WTC11 (cell line): ENCODE measurements at regions not wholly inside any gene's neighbourhood (a gene's known extent, or its start where the extent isn't known, plus 50 kb on each side); places are given as distances from the start of the nearest gene placed in this dataset.
A peak's percentile ranks its signal among the peaks of the same experiment; 100 is the strongest.

Experiments
- ATAC-seq: fragments of 200-7000 bp; cut with Tn5 transposase; 2 replicates; pipeline ENCODE4 v1.10.0; 2021; ENCODE audit warnings: mild to moderate bottlenecking, moderate library complexity
- CTCF ChIA-PET: fragments of 300-600 bp; sonication (Branson Sonifier 250); formaldehyde crosslinking; loops from one replicate; lab custom pipeline; 2021; ENCODE audit warnings: antibody characterized with exemption; lab: Charles Lee
- POLR2A ChIA-PET: fragments of 350-600 bp; sonication (Branson Sonifier 250); formaldehyde crosslinking; loops from one replicate; lab custom pipeline; 2021; ENCODE audit warnings: antibody characterized with exemption; lab: Charles Lee
- DNase-seq: peaks from one replicate; pipeline ENCODE4 v3.0.0; 2021; ENCODE audit warnings: low spot score
- H3K27ac Mint-ChIP-seq: 2 replicates; pipeline ENCODE4 v1.8.0; 2021; ENCODE audit warnings: mixed read lengths
- H3K27me3 Mint-ChIP-seq: 2 replicates; pipeline ENCODE4 v1.8.0; 2021; ENCODE audit warnings: low read depth, mild to moderate bottlenecking, moderate library complexity, mixed read lengths
- H3K36me3 Mint-ChIP-seq: 2 replicates; pipeline ENCODE4 v1.8.0; 2021; ENCODE audit warnings: mixed read lengths
- H3K4me1 Mint-ChIP-seq: 2 replicates; pipeline ENCODE4 v1.8.0; 2022; ENCODE audit warnings: mixed read lengths
- H3K4me3 Mint-ChIP-seq: 2 replicates; pipeline ENCODE4 v1.8.0; 2021; ENCODE audit warnings: mild to moderate bottlenecking, moderate library complexity, mixed read lengths
- H3K9me3 Mint-ChIP-seq: 2 replicates; pipeline ENCODE4 v1.8.0; 2021; ENCODE audit warnings: mixed read lengths
- CREB1 ChIP-seq: sonication (generic); formaldehyde crosslinking; IDR thresholded peaks from 2 replicates; pipeline ENCODE4 v1.8.0; 2023; ENCODE audit warnings: mild to moderate bottlenecking, missing genetic modification reagents
- FOXK1 ChIP-seq: sonication (generic); formaldehyde crosslinking; IDR thresholded peaks from 2 replicates; pipeline ENCODE4 v1.8.0; 2022; ENCODE audit warnings: mild to moderate bottlenecking, moderate library complexity, missing genetic modification reagents
- FOXP1 ChIP-seq: sonication (generic); formaldehyde crosslinking; IDR thresholded peaks from 2 replicates; pipeline ENCODE4 v1.8.0; 2022; ENCODE audit warnings: missing genetic modification reagents, mild to moderate bottlenecking, moderate library complexity, borderline replicate concordance
- IRF2 ChIP-seq: sonication (generic); formaldehyde crosslinking; IDR thresholded peaks from 2 replicates; pipeline ENCODE4 v1.8.0; 2022; ENCODE audit warnings: low read depth, missing genetic modification reagents, borderline replicate concordance
- MXD4 ChIP-seq: fragments of 250-450 bp; sonication (Bioruptor Pico); IDR thresholded peaks from 2 replicates; pipeline ENCODE4 v1.8.0; 2021; ENCODE audit warnings: mild to moderate bottlenecking, moderate library complexity, borderline replicate concordance
- PRDM15 ChIP-seq: sonication (generic); formaldehyde crosslinking; IDR thresholded peaks from 2 replicates; pipeline ENCODE4 v1.8.0; 2022; ENCODE audit warnings: missing genetic modification reagents
- PREB ChIP-seq: sonication (generic); formaldehyde crosslinking; IDR thresholded peaks from 2 replicates; pipeline ENCODE4 v1.8.1; 2022; ENCODE audit warnings: mild to moderate bottlenecking, missing genetic modification reagents, moderate library complexity, borderline replicate concordance
- SOX15 ChIP-seq: fragments of 250-450 bp; sonication (Bioruptor Pico); IDR thresholded peaks from 2 replicates; pipeline ENCODE4 v1.9.0; 2021; ENCODE audit warnings: mild to moderate bottlenecking
- ZNF396 ChIP-seq: fragments of 250-450 bp; sonication (Bioruptor Pico); IDR thresholded peaks from 2 replicates; pipeline ENCODE4 v1.8.0; 2021; ENCODE audit warnings: mild to moderate bottlenecking, moderate library complexity, borderline replicate concordance
- ZNF671 ChIP-seq: fragments of 250-450 bp; sonication (Bioruptor Pico); IDR thresholded peaks from 2 replicates; pipeline ENCODE4 v1.8.0; 2021; ENCODE audit warnings: mild to moderate bottlenecking
- TF ChIP-seq, protein P1 (sequence below): fragments of 250-450 bp; sonication (Bioruptor Pico); conservative IDR thresholded peaks from 2 replicates; pipeline ENCODE4 v1.9.0; 2021; ENCODE audit warnings: mild to moderate bottlenecking
- TF ChIP-seq, protein P2 (sequence below): sonication (generic); formaldehyde crosslinking; IDR thresholded peaks from 2 replicates; pipeline ENCODE4 v1.8.1; 2023; ENCODE audit warnings: mild to moderate bottlenecking, missing genetic modification reagents
- TF ChIP-seq, protein P3 (sequence below): sonication (generic); formaldehyde crosslinking; IDR thresholded peaks from 2 replicates; pipeline ENCODE4 v1.8.1; 2022; ENCODE audit warnings: missing genetic modification reagents, borderline replicate concordance
- TF ChIP-seq, protein P4 (sequence below): sonication (generic); formaldehyde crosslinking; IDR thresholded peaks from 2 replicates; pipeline ENCODE4 v1.8.0; 2023; ENCODE audit warnings: missing genetic modification reagents
- TF ChIP-seq, protein P5 (sequence below): sonication (generic); formaldehyde crosslinking; IDR thresholded peaks from 2 replicates; pipeline ENCODE4 v1.8.0; 2022; ENCODE audit warnings: mild to moderate bottlenecking, missing genetic modification reagents

DNA sequence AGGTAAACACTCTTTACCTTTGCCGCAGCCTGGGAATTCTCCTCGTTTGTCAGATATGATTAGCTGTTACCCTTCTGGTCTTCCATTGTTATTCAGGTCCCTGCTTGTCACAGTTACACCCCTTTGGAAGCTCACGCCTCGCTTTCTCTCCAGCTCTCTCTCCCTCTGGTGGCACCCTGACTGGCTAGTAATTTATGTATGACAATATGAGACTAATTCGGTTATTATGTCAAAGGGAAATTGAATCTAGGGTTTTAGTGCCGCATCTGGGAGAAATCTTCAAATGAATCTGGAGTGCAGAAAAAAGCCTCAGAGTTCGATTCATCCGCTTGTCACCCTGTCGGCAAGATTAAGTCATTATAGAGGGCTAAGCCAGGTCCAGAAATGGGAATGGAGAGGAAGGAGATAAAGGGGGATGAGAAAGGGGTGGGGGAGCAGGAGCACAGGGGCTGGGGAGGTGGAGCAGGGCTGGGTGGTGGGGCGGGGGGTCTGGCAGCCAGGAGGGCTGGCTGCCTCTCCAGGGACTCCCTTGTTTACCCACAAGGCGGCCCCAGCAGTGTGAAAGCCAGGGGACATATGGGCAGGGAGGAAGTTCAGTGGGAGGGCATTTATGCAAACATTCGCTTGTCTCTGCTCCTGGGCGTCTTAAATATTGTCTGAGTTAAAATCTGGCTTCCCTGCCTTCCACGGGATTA, 179.0 kb upstream of the NECTIN1 start:
- no peak for DNase-seq
- no peaks in the 10 kb centered on the region for H3K36me3 Mint-ChIP-seq
- ChIA-PET CTCF (interaction anchor here (1.2 to 1.7 kb wide), 3 partner anchors 29 to 174 kb away, joined by 3 to 4 read pairs (median 3); no protein-coding TSS in a partner anchor), POLR2A (no interaction called here)
- ATAC-seq, result peak; percentile 28; the same call in 1 of the 2 replicates
- TF ChIP-seq FOXK1 (CRISPR knock-in tag), result no peak
- TF ChIP-seq, protein P1, sequence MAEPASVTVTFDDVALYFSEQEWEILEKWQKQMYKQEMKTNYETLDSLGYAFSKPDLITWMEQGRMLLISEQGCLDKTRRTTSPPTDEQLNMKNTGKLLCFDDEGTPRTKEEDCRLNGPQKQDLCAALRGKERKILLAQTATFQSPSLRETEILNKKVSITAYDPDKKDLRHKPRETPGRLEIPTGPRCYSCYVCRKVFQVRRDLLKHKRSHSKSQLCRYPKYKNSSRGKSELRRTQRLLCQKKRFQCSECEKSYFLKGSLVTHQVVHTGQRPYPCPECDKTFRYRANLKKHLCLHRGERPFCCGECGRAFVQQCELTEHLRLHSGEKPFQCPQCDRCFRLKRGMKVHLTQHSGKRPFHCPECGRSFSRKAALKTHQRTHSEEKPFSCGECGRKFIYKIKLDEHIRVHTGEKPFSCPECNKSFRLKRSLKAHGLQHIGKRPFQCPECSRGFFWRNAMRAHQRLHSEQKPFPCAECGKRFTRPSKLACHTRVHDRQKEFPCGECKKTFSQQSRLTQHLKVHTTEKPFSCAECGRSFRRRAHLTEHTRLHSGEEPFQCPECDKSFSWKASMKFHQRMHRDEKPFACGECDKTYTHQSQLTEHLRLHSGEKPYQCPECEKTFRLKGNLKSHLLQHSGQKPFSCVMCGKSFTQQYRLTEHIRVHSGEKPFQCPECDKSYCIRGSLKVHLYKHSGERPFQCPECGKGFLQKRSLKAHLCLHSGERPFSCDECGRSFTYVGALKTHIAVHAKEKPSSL (CRISPR knock-in tag), result no peak
- no peak for TF ChIP-seq CREB1 (CRISPR knock-in tag)
- peaks cover 28% of the 10 kb centered on the region for H3K4me1 Mint-ChIP-seq
- no peaks in the 10 kb centered on the region; the same call in 1 of the 2 replicates for H3K27me3 Mint-ChIP-seq
- H3K9me3 Mint-ChIP-seq, result no peaks in the 10 kb centered on the region
- no peak overlapping the region for H3K27ac Mint-ChIP-seq
- H3K4me3 Mint-ChIP-seq, result no peak overlapping the region

GRCh38 chr11:119907122-119907851, 178.3 kb upstream of the NECTIN1 start:
- CTCF ChIA-PET, result interaction anchor here (1.2 to 1.7 kb wide), 3 partner anchors 29 to 173 kb away, joined by 3 to 4 read pairs (median 3); no protein-coding TSS in a partner anchor
- Mint-ChIP-seq H3K27ac (no peak overlapping the region), H3K4me3 (no peak overlapping the region), H3K4me1 (peaks cover 28% of the 10 kb centered on the region), H3K36me3 (no peaks in the 10 kb centered on the region), H3K27me3 (no peaks in the 10 kb centered on the region; the same call in 1 of the 2 replicates), H3K9me3 (no peaks in the 10 kb centered on the region)
- ATAC-seq (peak; percentile 30), DNase-seq (no peak)
- POLR2A ChIA-PET, result no interaction called here
- no peak for TF ChIP-seq ZNF671
- no peak for TF ChIP-seq FOXP1 (CRISPR knock-in tag)
- TF ChIP-seq CREB1 (CRISPR knock-in tag), result no peak
- TF ChIP-seq SOX15, result no peak
- TF ChIP-seq, protein P2, sequence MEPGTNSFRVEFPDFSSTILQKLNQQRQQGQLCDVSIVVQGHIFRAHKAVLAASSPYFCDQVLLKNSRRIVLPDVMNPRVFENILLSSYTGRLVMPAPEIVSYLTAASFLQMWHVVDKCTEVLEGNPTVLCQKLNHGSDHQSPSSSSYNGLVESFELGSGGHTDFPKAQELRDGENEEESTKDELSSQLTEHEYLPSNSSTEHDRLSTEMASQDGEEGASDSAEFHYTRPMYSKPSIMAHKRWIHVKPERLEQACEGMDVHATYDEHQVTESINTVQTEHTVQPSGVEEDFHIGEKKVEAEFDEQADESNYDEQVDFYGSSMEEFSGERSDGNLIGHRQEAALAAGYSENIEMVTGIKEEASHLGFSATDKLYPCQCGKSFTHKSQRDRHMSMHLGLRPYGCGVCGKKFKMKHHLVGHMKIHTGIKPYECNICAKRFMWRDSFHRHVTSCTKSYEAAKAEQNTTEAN (CRISPR knock-in tag), result no peak
- TF ChIP-seq, all 79 proteins: peak for 0

DNA sequence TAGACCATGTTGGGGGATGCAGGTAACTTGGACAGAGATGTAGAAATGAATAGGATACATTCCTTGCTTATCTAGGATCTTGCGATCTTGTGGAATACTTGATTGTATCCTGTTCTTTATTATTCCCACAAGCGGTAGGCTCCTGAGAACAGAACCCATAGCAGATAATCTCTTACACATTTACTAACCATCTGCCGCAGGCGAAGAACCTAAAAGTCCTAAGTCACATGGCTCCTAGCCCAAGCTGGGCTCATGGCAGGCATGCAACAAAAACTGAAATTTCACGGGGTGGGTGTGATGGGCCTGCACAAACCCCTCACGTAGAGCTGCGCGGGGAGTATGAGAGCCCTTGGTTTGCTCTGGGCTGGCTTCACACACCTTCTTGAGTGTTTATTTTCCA, 177.4 kb upstream of the NECTIN1 start:
- Mint-ChIP-seq H3K9me3 (no peaks in the 10 kb centered on the region), H3K4me3 (no peak overlapping the region), H3K27ac (no peak overlapping the region), H3K4me1 (peaks cover 28% of the 10 kb centered on the region), H3K36me3 (no peaks in the 10 kb centered on the region), H3K27me3 (no peaks in the 10 kb centered on the region; the same call in 1 of the 2 replicates)
- ChIA-PET POLR2A (no interaction called here), CTCF (no interaction called here)
- no peak for DNase-seq
- ATAC-seq, result no peak
- TF ChIP-seq PREB (CRISPR knock-in tag) (no peak), ZNF396 (CRISPR knock-in tag) (no peak), MXD4 (CRISPR knock-in tag) (no peak), PRDM15 (CRISPR knock-in tag) (no peak), IRF2 (CRISPR knock-in tag) (no peak)
- TF ChIP-seq, protein P3, sequence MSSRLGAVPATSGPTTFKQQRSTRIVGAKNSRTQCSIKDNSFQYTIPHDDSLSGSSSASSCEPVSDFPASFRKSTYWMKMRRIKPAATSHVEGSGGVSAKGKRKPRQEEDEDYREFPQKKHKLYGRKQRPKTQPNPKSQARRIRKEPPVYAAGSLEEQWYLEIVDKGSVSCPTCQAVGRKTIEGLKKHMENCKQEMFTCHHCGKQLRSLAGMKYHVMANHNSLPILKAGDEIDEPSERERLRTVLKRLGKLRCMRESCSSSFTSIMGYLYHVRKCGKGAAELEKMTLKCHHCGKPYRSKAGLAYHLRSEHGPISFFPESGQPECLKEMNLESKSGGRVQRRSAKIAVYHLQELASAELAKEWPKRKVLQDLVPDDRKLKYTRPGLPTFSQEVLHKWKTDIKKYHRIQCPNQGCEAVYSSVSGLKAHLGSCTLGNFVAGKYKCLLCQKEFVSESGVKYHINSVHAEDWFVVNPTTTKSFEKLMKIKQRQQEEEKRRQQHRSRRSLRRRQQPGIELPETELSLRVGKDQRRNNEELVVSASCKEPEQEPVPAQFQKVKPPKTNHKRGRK (CRISPR knock-in tag), result no peak
- TF ChIP-seq, protein P4, sequence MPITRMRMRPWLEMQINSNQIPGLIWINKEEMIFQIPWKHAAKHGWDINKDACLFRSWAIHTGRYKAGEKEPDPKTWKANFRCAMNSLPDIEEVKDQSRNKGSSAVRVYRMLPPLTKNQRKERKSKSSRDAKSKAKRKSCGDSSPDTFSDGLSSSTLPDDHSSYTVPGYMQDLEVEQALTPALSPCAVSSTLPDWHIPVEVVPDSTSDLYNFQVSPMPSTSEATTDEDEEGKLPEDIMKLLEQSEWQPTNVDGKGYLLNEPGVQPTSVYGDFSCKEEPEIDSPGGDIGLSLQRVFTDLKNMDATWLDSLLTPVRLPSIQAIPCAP, result no peak
- TF ChIP-seq, protein P5, sequence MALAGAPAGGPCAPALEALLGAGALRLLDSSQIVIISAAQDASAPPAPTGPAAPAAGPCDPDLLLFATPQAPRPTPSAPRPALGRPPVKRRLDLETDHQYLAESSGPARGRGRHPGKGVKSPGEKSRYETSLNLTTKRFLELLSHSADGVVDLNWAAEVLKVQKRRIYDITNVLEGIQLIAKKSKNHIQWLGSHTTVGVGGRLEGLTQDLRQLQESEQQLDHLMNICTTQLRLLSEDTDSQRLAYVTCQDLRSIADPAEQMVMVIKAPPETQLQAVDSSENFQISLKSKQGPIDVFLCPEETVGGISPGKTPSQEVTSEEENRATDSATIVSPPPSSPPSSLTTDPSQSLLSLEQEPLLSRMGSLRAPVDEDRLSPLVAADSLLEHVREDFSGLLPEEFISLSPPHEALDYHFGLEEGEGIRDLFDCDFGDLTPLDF (CRISPR knock-in tag), result no peak
